GM06990 (cell line): ENCODE measurements at regions not wholly inside any gene's neighbourhood (a gene's known extent, or its start where the extent isn't known, plus 50 kb on each side); places are given as distances from the start of the nearest gene placed in this dataset.

Experiments used
- DNase-seq: peaks from one replicate; pipeline ENCODE4 v3.0.0-alpha.2; 2011; ENCODE audit not compliant: insufficient read length; ENCODE audit errors: extremely low read depth
- H3K27me3 ChIP-seq: replicated peaks from 2 replicates; pipeline ENCODE4 v1.6.0; 2011; ENCODE audit warnings: low read length; ENCODE audit not compliant: control insufficient read depth, insufficient read depth
- H3K36me3 ChIP-seq: 2 replicates; pipeline ENCODE4 v1.5.1; 2011; ENCODE audit warnings: low read length; ENCODE audit not compliant: control insufficient read depth, insufficient read depth
- H3K4me3 ChIP-seq: replicated peaks from 2 replicates; pipeline ENCODE4 v1.5.1; 2011; ENCODE audit warnings: low read depth, mild to moderate bottlenecking, control low read depth, low read length
- TF ChIP-seq, protein P1 (sequence below): IDR thresholded peaks from 2 replicates; pipeline ENCODE4 v1.5.1; 2011; ENCODE audit warnings: low read length, control low read depth, mild to moderate bottlenecking, inconsistent platforms; ENCODE audit not compliant: insufficient read depth, poor library complexity, severe bottlenecking

DNA sequence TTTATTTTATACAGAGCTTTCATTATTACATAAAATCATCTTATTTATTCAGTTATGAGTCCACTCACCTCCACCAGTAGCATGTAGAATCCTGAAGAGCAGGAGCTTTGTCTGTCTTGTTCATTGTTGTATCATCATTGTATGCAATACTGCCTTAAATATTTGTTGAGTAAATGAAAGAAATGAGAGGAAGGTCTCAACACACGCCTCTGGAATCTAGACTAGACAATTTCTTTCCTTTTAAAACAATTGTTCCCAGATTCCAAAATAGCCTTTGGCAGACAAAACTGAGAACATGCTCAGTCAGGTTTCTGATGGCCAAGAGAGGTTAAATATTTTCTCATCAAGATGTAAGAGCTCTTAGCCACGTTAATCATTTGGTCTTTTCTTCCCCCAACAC, 173.1 kb upstream of the AGR3 start:
- Histone ChIP-seq H3K27me3 (no peaks in the 10 kb centered on the region), H3K4me3 (no peak overlapping the region), H3K36me3 (no peaks in the 10 kb centered on the region)
- TF ChIP-seq, protein P1, sequence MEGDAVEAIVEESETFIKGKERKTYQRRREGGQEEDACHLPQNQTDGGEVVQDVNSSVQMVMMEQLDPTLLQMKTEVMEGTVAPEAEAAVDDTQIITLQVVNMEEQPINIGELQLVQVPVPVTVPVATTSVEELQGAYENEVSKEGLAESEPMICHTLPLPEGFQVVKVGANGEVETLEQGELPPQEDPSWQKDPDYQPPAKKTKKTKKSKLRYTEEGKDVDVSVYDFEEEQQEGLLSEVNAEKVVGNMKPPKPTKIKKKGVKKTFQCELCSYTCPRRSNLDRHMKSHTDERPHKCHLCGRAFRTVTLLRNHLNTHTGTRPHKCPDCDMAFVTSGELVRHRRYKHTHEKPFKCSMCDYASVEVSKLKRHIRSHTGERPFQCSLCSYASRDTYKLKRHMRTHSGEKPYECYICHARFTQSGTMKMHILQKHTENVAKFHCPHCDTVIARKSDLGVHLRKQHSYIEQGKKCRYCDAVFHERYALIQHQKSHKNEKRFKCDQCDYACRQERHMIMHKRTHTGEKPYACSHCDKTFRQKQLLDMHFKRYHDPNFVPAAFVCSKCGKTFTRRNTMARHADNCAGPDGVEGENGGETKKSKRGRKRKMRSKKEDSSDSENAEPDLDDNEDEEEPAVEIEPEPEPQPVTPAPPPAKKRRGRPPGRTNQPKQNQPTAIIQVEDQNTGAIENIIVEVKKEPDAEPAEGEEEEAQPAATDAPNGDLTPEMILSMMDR = no peak
- no peak for DNase-seq

DNA sequence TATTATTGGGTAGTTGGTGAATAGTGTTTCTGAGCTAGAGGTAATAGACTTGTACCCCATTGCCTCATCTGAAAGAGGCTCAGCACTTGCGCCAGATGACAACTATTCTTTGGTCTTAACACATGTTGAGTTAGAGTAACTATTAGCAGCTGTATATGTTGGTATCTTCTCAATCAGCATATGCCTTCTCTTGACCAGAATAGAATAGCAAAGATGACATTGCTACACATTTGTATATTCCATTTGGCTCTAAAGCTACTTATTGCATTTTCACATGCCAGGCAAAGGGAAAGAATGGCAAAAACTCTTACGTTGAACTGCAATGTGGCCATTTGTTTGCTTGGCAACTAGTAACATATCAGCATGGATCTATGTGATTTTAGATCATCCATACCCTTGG, 173.8 kb upstream of the AGR3 start:
- TF ChIP-seq, protein P1 = no peak

DNA sequence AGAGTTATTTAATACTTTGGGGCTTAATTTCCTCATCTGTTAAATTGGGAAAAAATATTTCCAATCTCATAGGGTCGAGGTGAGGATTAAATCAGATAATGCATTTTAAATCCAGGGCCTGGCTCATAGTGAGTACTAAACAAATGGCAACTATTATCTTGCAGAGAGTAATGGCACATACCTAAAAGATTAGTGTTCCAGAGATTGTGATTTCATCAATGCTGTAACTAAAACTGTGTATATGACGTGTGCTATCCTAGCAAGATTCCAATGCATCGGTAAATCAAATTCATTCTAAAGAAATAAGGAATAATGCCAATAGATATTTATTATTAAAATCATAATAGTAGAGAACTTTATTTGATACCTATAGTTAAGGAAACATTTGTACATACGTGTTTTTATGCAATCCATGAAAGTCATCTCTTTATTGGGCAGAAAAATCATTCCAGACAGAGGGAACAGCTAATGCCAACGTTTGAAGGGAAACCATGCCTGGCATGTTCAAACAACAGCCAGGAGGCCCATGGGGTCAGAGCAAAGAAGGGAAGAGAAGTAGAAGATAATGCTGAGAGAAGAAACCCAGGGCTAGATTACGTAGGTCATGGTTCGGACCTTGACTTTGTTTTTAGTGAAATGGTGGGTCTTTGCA, 174.8 kb upstream of the AGR3 start:
- Histone ChIP-seq H3K36me3 (no peaks in the 10 kb centered on the region), H3K4me3 (no peak overlapping the region), H3K27me3 (no peaks in the 10 kb centered on the region)
- TF ChIP-seq, protein P1 = no peak
- DNase-seq = no peak

More for the DNA sequence above, 173.8 kb upstream of the AGR3 start:
- H3K36me3 ChIP-seq = no peaks in the 10 kb centered on the region
- no peak overlapping the region for H3K4me3 ChIP-seq
- no peak for DNase-seq
- H3K27me3 ChIP-seq = no peaks in the 10 kb centered on the region

DNA sequence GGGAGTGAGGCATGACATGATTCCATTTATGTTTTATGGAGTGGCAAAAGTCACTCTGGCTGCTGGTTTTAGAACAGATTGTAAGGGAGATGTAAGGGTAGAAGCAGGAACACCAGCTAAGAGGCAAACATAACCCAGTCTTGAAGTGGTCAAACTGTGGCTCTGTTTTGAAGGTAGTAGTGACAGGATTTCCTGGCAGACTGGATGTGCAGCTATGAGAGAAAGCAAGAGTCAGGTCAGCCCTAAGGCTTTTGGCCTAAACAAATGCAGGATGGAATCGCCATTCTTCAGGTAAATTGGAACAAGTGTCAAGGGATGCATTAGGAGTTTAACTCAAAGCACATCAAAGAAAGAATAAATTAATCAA, 175.3 kb upstream of the AGR3 start:
- DNase-seq = no peak
- Histone ChIP-seq H3K4me3 (no peak overlapping the region), H3K27me3 (no peaks in the 10 kb centered on the region), H3K36me3 (no peaks in the 10 kb centered on the region)
- TF ChIP-seq, protein P1 = no peak

DNA sequence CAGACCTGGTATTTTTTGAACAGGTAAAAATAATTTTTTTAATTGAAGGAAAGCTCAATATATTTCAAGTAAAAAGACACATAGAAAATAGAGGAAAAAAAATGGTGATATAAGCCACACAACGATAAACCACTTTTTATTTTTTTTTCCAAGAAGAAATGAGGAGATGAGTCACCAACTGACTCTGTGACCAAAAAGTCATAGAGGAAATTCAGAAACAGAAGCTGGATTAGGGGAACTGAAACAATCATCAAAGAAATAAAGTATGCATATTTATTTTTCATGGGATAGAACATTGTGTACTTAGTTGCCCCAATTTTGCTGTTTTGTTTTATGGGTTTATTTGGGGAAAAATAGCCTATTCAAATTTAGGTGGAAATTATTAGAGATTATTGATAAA, 176.8 kb upstream of the AGR3 start:
- Histone ChIP-seq H3K4me3 (no peak overlapping the region), H3K27me3 (no peaks in the 10 kb centered on the region), H3K36me3 (no peaks in the 10 kb centered on the region)
- TF ChIP-seq, protein P1 = no peak
- DNase-seq = no peak

DNA sequence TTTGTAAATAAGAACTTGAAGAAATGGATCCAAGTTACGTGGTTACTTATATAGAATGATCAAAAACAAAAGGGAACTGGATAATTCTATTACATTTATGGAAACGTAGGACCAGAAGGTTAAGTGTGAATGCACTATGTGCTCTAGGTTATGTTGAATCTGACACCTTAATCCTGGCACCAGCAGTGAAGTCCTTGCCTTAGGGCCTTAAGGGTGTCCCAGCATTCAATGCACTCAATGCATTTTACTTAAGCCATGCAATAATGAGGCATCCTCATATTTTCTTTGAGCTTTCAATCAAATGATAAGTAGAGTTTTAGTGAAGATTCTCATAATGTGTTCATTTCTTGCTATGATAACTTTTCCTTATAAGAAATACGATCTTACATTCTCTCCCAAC, 178.3 kb upstream of the AGR3 start:
- no peak for DNase-seq
- Histone ChIP-seq H3K4me3 (no peak overlapping the region), H3K27me3 (no peaks in the 10 kb centered on the region), H3K36me3 (no peaks in the 10 kb centered on the region)
- TF ChIP-seq, protein P1 = no peak
